ENCODE measurements at regions not wholly inside any gene's neighbourhood (a gene's known extent, or its start where the extent isn't known, plus 50 kb on each side); places are given as distances from the start of the nearest gene placed in this dataset.
"Not testable (repeated sequence)": the region's sequence is repeated elsewhere in the genome, so short reads cannot be mapped to it uniquely, and the experiment has no call there.

DNA sequence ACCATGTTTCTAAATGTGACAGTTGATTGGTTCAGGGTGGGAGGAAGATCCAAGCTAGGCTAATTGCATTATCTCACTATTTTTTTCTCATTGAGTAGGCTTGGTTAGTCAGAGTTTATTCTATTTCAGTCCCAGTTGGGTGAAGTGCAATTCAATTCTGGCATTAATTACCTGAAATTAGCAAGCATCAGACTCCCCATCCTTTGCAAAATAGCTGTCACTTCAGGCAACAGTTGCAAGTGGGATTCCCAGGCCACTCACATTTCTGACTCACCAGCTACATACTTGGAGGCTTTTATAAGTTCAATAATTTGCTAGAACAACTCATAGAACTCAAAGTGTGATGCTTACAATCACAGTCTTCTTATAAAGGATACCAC lies 155.8 kb upstream of the HAND2 start:
- no peak for DNase-seq

DNA sequence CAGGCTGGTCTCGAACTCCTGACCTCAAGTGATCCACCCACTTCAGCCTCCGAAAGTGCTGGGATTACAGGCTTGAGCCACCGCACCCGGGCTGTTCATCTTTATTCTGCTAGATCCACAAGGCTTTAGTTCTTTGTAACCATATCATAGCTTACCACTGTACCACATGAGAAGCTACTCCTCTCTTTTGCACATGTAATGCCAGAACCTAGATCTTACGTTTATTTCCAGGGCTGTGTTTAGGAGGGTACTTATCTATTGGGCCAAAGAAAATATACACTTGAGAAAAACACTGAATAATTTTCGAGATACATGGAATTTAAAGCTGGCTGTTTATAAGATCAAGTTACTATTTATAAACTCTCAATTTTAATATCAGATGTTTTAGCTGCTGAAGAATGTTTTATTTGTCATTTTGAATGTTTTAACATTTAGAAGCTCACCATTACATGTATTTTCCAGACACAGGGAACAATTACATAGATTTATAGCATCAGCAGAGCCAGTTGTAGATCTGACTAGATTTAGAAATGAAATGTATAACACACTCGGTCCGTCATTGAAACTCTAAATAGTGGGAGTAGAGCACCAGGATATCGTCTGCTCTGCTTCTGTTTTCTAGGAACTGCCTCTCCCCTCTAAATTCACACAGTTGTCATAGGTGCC lies 155.3 kb upstream of the HAND2 start:
- no peak for DNase-seq

DNA sequence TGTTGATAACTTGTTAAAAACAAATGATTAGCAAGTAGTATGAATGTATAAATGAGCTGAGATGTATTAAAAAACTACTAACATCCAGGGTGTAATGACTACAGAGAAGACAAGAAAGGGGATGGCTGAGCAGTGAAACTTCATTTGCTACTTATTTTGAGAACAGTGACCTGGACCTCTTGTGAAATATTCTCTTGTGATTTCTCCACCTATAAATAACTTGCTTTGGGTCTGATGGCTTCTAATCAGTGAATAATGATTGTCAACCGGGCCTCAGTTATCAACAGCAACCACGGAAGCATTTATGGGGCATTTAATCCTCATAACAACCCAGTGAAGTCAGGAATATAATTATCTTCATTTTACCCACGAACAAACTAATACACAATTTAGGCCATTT lies 154.2 kb upstream of the HAND2 start:
- DNase-seq: no peak

DNA sequence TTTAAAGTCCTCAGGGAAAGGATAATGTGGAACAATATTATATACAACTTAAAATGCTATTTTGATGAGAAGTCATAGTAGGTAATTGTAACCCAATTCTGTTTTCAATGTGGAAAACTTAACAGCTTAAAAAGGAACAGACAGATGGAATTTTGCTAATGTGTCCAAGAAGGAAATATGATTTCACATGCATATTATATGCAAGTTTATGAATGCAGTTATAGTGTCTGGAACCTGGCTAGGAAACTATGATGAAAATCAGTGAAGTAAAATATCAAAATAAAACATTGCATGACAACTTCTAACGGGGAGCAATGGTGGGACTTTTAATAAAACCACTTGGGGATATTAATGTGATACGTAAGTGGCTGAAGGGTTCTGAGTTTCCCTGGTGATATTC lies 152.6 kb upstream of the HAND2 start:
- no peak for DNase-seq

DNA sequence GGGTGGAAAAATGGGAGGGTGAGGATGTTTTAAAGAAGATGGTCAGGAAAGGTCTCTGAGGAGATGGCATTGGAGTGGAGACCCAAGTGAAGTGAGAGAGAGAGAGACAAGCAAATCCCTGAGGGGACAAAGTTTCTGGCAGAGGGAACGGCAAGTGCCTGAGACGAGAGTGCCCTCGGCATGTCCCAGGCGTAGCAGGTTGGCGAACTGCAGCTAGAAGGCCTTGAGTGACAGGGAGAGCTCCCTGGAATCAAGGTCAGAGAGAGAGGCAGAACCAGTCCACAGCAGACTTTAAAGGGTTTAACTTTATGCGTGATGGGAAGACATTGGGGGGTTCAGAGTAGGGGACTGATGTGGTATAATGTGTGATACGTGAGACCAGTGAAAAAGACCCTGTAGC lies 150.2 kb upstream of the HAND2 start:
- DNase-seq: no peak

DNA sequence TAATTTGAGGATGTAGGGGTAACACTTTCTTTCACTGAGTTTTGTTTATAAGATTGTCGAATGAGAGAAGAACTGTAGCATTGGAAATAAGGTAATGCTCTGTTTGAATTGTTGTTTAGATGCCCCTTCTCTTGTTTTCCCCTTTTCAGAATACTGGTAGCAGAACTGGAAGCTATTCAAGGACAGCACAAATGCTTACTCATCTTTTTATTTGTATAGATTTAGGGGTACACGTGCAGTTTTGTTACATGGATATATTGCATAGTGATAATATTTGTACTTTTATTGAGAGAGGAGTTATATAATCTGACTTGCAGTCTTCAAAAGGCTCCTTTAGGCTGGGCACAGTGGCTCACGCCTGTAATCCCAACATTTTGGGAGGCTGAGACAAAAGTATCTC lies 145.4 kb upstream of the HAND2 start:
- DNase-seq: no peak

DNA sequence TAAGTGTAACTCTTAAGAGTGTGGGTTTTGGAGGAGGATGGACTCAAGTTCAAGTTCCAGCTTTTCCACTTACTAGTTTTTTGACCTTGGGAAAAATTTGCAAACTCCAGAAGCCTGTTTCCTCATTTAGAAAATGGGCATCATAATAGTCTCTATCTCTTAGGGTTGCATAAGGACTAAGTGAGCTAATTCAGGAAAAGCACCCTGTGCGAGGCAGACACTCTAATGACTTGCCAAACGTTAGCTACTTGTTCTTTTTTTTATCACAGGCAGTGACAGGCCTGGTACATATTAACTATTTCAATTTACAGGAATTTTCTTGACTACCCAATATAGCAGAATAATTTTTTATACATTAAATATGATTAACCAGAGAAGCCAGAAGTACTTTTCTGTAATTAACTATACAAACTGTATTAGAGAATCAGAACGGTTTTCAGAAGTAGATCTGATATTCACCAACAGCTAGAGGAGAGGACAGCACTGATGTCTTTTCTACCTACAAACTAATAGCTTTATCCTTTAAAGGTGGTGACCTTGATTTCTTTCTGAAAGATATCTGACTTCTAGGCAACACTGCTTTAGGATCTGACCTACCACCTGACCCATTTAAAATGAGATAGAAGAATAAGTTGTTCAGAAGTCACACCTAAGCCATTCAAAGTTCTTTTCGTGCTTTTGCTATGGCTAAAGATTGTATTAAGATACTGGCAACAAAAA lies 139.6 kb upstream of the HAND2 start:
- DNase-seq: no peak

DNA sequence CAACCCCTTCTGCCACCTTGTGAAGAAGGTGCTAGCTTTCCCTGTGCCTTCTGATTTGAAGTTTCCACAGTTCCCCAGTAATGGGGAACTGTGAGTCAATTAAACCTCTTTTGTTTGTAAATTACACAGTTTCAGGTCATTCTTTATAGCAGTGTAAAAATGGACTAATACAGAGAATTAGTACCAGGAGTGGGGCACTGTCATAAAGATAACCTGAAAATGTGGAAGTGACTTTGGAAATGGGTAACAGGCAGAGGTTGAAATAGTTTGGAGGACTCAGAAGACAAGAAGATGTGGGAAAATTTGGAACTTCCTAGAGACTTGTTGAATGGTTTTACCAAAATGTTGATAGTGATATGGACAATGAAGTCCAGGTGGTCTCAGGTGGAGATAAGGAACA lies 131.0 kb upstream of the HAND2 start:
- DNase-seq: no peak

DNA sequence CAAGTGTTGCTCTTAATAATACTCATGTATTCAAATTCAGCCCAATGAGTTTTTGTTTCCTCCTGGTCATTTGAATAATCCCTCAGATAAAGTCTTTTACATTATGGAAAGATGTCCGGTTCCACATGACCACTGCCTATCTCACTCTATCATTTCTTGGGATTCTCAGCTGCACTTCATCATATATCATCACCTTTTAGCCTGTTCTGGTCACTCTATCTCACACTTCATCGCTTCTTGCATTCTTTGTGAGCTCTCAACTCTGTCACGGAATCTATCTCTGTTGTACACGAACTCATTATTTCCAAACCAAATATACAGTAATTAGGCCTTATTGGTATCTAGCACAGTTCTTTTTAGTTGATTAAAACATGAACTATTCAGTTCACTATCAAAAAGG lies 126.9 kb upstream of the HAND2 start:
- no peak for DNase-seq

DNA sequence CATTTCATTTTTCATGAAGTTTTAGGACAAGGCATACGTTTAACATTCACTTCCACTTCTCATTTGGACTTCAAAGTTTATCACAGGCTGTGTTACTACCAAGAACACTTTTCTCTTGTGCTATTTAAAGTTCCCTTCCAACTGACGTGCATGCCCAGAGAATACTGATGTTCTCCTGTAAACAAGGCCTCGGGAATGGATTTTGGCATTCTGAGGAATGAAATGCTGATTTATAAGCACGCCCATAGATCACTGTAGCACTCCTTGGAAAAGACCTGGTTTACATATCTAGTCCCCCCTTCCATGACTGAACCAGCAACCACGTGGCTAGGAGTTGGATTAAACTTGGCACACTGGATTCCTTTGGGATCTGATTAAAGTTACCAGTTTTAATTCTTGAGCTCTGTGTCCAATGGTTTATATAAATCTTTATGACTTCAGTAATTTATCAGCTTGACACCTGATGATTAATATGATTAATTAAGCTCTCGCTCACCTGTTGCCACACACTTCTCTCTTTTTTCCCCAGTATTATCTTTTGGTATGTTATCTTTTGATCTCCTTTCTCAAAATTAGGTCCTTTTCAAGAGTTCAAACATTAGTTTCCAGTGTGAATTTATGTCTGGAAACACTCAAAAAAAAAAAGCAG lies 122.4 kb upstream of the HAND2 start:
- no peak for DNase-seq

DNA sequence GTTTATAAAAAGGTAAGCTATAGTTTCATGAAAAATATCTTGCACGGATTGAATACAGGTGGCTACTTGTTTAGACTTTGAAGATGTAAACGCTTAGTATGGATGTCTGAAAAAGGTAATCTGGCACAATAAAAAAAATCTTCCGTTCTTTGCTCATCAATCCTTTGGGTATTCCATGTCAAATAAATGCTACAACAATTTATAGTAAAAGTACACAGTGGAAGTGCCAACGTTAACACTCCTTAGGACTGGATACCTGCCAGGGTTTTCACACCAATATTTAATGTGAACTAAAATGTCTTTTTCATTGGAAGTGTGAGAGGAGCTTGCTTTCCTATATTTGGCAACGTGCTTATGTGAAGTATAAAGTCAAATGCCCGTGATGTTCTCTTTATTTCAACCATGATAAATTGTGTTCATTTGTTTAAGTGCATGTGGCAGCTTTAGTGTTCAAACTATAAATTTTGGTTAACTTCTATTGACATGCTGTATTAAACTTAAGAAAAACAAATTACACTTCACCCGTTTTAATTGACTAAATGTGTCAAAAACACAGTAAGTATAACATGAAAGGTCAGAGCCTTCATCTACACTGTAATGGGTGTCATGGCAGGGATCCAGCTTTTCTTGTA lies 121.7 kb upstream of the HAND2 start:
- DNase-seq: no peak

DNA sequence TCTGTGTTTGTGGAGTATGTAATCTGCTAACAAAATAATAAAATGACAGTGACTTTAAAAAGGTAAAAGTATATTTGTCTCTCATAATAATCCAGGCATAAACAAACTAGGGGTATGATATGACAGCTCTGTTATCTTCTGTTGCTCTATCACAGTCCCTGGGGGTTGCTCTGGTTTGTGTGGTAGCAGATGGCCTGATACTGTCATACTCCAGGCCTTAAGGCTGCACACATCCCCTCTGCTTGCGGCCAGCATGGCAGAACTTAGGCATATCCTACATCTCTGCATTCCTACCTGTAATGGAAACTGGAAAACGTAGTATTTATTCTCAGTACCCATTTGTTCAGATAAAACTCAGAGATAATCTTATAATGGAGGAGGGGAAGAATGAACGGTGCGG lies 117.9 kb upstream of the HAND2 start:
- no peak for DNase-seq

DNA sequence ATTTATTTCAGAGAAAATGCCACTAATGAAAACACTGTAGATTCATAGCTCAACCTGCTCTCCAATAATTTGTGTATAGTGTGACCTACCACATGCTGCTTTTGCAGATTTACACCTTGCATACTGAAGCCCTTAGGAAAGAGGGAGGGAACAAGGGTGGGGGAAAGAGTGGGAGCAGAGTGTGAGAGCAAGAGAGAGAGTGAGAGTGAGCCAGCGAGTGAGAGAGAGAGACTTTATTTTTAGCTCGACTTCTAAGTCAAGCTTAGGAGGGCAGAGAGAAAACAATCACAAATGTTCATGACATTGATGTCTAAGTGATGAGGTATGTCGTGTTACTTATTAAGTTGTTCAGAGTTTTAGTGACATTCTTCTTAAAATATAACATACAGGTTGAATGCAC lies 112.5 kb upstream of the HAND2 start:
- no peak for DNase-seq

DNA sequence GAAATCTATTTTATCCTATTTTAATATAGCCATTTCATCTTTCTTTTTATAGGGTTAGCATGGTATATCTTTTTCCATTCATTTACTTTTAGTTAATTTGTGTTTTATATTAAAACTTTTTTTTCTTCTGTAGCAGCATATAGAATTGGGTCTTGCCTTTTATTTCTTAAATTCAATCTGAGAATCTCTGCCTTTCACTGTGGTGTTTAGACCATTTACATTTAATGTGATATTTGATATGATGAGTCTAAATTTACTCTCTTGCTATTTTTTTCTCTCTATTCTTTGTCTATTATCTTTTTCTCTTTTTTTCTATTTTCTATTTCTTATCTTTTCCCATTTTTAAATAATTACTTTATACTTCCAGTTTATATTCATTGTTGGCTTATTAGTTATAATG lies 105.4 kb upstream of the HAND2 start:
- DNase-seq: no peak

DNA sequence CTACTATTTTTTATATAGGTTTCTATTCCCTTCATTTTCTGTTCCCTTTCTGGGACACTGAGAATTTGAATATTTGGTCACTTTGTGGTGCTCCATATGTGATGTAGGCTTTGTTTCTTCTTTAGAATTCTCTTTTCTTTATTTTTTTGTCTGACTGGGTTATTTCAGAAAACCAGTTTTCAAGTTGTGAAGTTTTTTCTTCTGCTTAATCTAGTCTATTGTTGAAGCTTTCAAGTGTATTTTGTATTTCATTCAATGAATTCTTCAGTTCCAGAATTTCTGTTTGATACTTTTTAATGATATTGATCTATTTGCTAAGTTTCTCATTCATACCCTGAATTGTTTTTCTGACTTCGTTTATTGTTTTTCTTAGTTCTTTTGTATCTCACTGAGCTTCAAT lies 96.2 kb upstream of the HAND2 start:
- no peak for DNase-seq

DNA sequence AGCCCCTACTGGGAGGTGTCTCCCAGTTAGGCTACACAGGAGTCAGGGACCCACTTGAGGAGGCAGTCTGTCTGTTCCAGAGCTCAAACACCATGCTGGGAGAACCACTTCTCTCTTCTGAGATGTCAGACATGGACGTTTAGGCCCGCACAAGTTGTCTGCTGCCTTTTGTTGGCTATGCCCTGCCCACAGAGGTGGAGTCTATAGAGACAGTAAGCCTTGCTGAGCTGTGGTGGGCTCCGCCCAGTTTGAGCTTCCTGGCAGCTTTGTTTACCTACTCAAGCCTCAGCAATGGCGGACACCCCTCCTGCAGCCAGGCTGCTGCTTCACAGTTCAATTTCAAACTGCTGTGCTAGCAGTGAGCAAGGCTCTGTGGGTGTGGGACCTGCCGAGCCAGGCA lies 88.6 kb upstream of the HAND2 start:
- DNase-seq: not testable (repeated sequence)

DNA sequence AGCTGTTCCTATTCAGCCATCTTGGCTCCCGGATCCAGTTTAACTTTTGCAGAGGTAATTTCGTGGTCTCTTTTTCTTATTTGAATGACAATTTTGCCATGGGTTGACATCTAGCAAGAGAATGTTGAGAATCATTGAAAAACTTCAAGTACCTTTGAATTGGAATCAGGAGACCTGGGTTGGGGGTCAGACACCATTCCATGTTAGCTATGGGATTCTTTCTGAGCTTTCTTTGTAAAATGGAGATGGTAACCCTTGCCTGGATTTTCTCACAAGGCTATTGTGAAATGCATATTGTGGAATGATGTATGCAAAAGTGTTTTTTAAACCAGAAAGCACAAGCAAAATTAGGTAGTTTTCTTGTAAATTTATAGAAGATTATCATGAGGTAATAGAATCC lies 79.1 kb upstream of the HAND2 start:
- DNase-seq: no peak

DNA sequence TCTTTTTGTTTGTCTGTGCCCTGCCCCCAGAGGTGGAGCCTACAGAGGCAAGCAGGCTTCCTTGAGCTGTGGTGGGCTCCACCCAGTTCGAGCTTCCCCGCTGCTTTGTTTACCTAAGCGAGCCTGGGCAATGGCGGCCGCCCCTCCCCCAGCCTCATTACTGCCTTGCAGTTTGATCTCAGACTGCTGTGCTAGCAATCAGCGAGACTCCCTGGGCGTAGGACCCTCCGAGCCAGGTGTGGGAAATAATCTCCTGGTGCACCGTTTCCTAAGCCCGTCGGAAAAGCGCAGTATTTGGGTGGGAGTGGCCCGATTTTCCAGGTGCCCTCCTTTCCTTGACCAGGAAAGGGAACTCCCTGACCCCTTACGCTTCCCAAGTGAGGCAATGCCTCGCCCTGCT lies 78.6 kb upstream of the HAND2 start:
- not testable (repeated sequence) for DNase-seq

DNA sequence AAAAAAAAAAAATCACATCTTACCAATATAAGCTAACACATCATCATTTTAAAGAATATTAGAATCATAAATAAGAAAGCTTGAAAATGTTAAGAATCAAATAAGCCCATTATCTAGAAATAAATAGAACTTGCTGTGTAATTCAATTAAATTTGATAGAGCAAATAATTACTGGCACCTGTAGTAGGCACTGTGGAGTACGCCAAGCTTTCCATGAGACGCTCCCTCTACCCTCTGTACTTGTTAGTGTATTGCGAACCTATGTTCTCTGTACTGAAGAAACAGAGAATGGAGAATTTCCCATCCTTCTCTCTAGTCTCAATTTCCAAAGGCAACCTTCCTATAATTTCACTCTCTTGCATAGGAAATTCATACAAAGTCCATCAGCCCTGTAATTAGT lies 61.7 kb upstream of the HAND2 start:
- no peak for DNase-seq

DNA sequence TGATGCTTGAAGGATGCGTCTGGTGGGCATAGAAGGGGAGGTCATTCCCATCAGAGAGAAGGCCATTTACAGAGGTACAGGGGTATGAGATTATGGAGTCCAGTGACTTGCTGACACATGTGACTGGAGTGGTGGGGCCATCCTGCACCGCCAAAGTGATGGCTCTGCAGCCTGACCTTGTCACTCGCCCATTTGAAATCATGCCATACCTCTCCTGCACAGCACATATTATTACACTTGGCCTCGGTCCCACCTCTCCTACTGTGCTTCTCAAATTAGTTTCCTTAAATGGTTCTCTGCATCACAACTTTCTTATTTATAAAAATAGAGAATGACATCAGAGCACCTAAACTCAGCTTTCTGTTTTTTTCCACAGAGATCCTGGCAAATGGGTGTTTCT lies 60.7 kb upstream of the HAND2 start:
- DNase-seq: no peak

DNA sequence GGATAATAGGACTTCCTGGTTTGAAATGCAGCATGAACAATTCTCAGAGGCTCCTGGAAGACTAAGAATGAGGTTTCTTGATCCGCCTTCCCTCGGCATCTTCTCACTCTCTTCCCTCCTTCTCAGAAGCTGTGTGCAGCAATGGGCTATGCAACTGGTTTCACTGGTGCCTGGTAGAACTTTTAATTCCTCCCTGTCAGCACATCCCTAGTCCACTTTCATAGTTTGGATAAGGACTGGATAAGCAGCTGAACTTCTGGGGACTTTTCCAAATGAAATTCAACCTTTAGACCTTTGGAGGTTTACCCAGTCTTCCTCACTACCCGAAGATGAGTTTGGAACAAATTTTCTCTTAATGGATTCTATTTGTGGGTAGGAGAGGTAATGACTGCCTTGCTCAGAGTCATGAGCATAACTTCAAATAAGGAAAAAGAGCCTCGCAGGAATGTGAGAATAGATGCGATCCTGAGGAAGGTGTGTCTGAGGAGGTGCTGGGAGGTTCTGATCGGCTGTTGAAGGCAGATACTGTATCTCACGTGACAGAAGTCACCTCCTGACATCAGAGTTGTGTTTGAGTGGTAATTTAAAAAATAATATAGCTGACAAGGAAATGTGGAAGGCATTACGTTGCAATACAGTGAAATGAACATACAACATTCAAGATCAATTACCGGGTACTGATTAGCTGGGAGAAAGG lies 56.0 kb upstream of the HAND2 start:
- DNase-seq: no peak

DNA sequence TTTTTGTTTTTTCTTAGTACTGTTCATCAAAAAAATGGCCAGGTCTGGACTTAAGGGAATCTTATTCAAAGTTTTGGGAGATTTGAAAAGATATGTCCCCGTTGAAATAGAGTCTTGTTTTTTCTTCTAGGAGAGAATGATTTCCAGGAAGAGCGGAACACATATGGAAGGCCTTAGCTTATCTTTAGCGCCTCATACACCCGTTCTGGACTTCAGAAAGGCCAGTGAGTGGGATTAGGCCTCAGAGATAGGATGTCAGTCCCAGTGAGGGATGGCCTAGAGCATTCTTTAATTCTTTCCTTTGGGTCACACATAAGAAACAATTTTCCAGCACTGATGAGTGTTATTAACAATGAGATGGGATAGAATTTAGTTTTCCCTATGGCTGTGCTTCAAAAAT lies 54.5 kb upstream of the HAND2 start:
- no peak for DNase-seq

Measured in left hindlimb (tissue), 1 donor.